Breast epithelium (tissue), 4 donors: ENCODE measurements at regions not wholly inside any gene's neighbourhood (a gene's known extent, or its start where the extent isn't known, plus 50 kb on each side); places are given as distances from the start of the nearest gene placed in this dataset.
"Not testable (repeated sequence)": the region's sequence is repeated elsewhere in the genome, so short reads cannot be mapped to it uniquely, and the experiment has no call there.

Source experiments
- DNase-seq, 2 donors: peaks; one replicate each; pipeline ENCODE4 v3.0.0-alpha.2; 2019; ENCODE audit warnings: low spot score in 2 of 2
- H3K27ac ChIP-seq, 2 donors: fragments of 200-600 bp; sonication (generic) in 1 of 2; one replicate each; pipeline ENCODE4 v1.5.1; 2016 to 2019; ENCODE audit warnings: mild to moderate bottlenecking in 1 of 2
- H3K27me3 ChIP-seq, 2 donors: fragments of 200-600 bp; sonication (generic) in 1 of 2; one replicate each; pipeline versions ENCODE4 v1.5.1 to v1.6.0; 2017 to 2019; ENCODE audit warnings: control low read depth in 1 of 2, mild to moderate bottlenecking in 1 of 2
- H3K36me3 ChIP-seq: fragments of 200-600 bp; one replicate; pipeline ENCODE4 v1.5.1; 2019
- H3K4me1 ChIP-seq, 2 donors: fragments of 200-600 bp; sonication (generic); one replicate each; pipeline ENCODE4 v1.5.1; 2016 to 2019; ENCODE audit warnings: control low read depth in 1 of 2
- H3K4me3 ChIP-seq, 3 donors: fragments of 200-600 bp; sonication (generic); 1 replicate in 2 of 3; 2 replicates in 1 of 3; pipeline ENCODE4 v1.5.1; 2016 to 2019; ENCODE audit warnings: mild to moderate bottlenecking in 3 of 3, moderate library complexity in 2 of 3
- H3K9me3 ChIP-seq, 2 donors: fragments of 200-600 bp; sonication (generic) in 1 of 2; one replicate each; pipeline ENCODE4 v1.5.1; 2016 to 2019; ENCODE audit warnings: control low read depth in 1 of 2
- CTCF ChIP-seq, 3 donors: fragments of 450-650 bp; IDR thresholded peaks; one replicate each; pipeline ENCODE4 v1.5.1; 2016 to 2017; ENCODE audit warnings: antibody characterized with exemption in 3 of 3, mild to moderate bottlenecking in 3 of 3, moderate library complexity in 3 of 3
- POLR2A ChIP-seq: fragments of 450-650 bp; IDR thresholded peaks from one replicate; pipeline ENCODE4 v1.6.1; 2016; ENCODE audit warnings: antibody characterized with exemption, mild to moderate bottlenecking, moderate library complexity
- POLR2AphosphoS5 ChIP-seq, 3 donors: sonication (generic); formaldehyde crosslinking; IDR thresholded peaks; one replicate each; pipeline ENCODE4 v1.6.1; 2017; ENCODE audit warnings: antibody characterized with exemption in 3 of 3
- intact Hi-C: fragments of 100-400 bp; cut with DNase I; formaldehyde crosslinking; loops from one replicate; pipeline ENCODE4 v1.15.1; 2023; ENCODE audit warnings: low total_unique reads

GRCh38 chr5:125673359-125673950 lies 749.8 kb upstream of the GRAMD2B start:
- Histone ChIP-seq H3K9me3 (no peaks in the 10 kb centered on the region), H3K4me3 (no peak overlapping the region), H3K27me3 (no peaks in the 10 kb centered on the region), H3K36me3 (no peaks in the 10 kb centered on the region), H3K4me1 (no peaks in the 10 kb centered on the region), H3K27ac (no peak overlapping the region)
- DNase-seq, result no peak
- TF ChIP-seq CTCF (IDR thresholded peaks at IDR 0.05) (no peak), POLR2A (no peak), POLR2AphosphoS5 (IDR thresholded peaks at IDR 0.05) (no peak)
- intact Hi-C loops, result no loop called here

DNA sequence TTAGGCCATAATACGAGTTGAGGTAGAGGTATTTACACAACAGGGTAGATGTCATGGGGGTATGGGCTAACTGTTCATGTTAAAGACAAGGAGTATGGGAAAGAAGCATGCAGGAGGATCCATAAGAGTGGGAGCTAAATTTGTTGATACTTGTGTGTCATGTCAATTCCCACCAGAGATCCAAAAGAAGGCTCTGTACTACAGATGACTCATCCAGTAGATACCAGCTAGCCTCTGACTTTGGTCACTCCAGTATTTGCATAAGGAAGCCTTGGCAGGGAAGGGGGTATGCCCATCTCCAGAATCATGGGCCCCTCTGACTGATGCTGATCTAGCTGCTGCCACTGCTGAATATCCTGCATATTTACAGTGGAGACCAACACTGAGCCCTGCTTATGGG lies 743.7 kb upstream of the GRAMD2B start:
- TF ChIP-seq POLR2AphosphoS5 (IDR thresholded peaks at IDR 0.05) (no peak), CTCF (IDR thresholded peaks at IDR 0.05) (no peak), POLR2A (no peak)
- no peaks in the 10 kb centered on the region for H3K36me3 ChIP-seq
- intact Hi-C loops, result no loop called here
- no peaks in the 10 kb centered on the region for H3K4me1 ChIP-seq
- H3K27me3 ChIP-seq, result no peaks in the 10 kb centered on the region
- no peak overlapping the region for H3K27ac ChIP-seq
- H3K9me3 ChIP-seq, result no peaks in the 10 kb centered on the region
- no peak for DNase-seq
- H3K4me3 ChIP-seq, result no peak overlapping the region

GRCh38 chr5:125683669-125684068 lies 739.5 kb upstream of the GRAMD2B start:
- Histone ChIP-seq H3K27ac (no peak overlapping the region), H3K4me1 (no peaks in the 10 kb centered on the region), H3K27me3 (no peaks in the 10 kb centered on the region), H3K4me3 (no peak overlapping the region), H3K36me3 (no peaks in the 10 kb centered on the region), H3K9me3 (no peaks in the 10 kb centered on the region)
- TF ChIP-seq CTCF (IDR thresholded peaks at IDR 0.05), result no peak
- no peak for TF ChIP-seq POLR2A
- TF ChIP-seq POLR2AphosphoS5 (IDR thresholded peaks at IDR 0.05), result no peak
- DNase-seq, result no peak
- intact Hi-C loops, result no loop called here

GRCh38 chr5:125685771-125686170 lies 737.4 kb upstream of the GRAMD2B start:
- no peaks in the 10 kb centered on the region for H3K4me1 ChIP-seq
- intact Hi-C loops, result no loop called here
- no peak overlapping the region for H3K4me3 ChIP-seq
- H3K27ac ChIP-seq, result no peak overlapping the region
- H3K36me3 ChIP-seq, result no peaks in the 10 kb centered on the region
- TF ChIP-seq POLR2A (no peak), CTCF (IDR thresholded peaks at IDR 0.05) (no peak), POLR2AphosphoS5 (IDR thresholded peaks at IDR 0.05) (no peak)
- H3K27me3 ChIP-seq, result no peaks in the 10 kb centered on the region
- H3K9me3 ChIP-seq, result no peaks in the 10 kb centered on the region
- no peak for DNase-seq

GRCh38 chr5:125691738-125692530 lies 731.3 kb upstream of the GRAMD2B start:
- intact Hi-C loops, result not testable (repeated sequence)

More at GRCh38 chr5:125691738-125692530, 731.3 kb upstream of the GRAMD2B start:
- not testable (repeated sequence) for DNase-seq, H3K4me1 ChIP-seq, H3K9me3 ChIP-seq, H3K27me3 ChIP-seq, H3K36me3 ChIP-seq, H3K4me3 ChIP-seq, H3K27ac ChIP-seq
